HG02610 (cell line): ENCODE measurements at regions not wholly inside any gene's neighbourhood (a gene's known extent, or its start where the extent isn't known, plus 50 kb on each side); places are given as distances from the start of the nearest gene placed in this dataset.
A peak's percentile ranks its signal among the peaks of the same experiment; 100 is the strongest.
"Not testable (repeated sequence)": the region's sequence is repeated elsewhere in the genome, so short reads cannot be mapped to it uniquely, and the experiment has no call there.

Experiments
- ATAC-seq: cut with Tn5 transposase; IDR thresholded peaks from one replicate; pipeline ENCODE4 v1.9.1; 2021; ENCODE audit warnings: mild to moderate bottlenecking, moderate library complexity; ENCODE audit not compliant: unreplicated experiment

- peak; percentile 91 for ATAC-seq
Measured at GRCh38 chr17:30731210-30732132, 93.0 kb downstream of the CRLF3 start.

GRCh38 chr17:30730837-30731209 is 93.7 kb downstream of the CRLF3 start:
- ATAC-seq, result not testable (repeated sequence)

GRCh38 chr17:30730171-30730836 is 94.2 kb downstream of the CRLF3 start:
- ATAC-seq, result not testable (repeated sequence)

- ATAC-seq, result not testable (repeated sequence)
Measured at GRCh38 chr17:30729471-30730170, 94.9 kb downstream of the CRLF3 start.

- not testable (repeated sequence) for ATAC-seq
Measured at GRCh38 chr17:30727517-30727916, 97.0 kb downstream of the CRLF3 start.

GRCh38 chr17:30726734-30727133 is 97.8 kb downstream of the CRLF3 start:
- ATAC-seq, result not testable (repeated sequence)

GRCh38 chr17:30726310-30726709 is 98.2 kb downstream of the CRLF3 start:
- ATAC-seq, result not testable (repeated sequence)

GRCh38 chr17:30724034-30724650 is 100.3 kb downstream of the CRLF3 start:
- not testable (repeated sequence) for ATAC-seq

- ATAC-seq, result not testable (repeated sequence)
Measured at GRCh38 chr17:30722114-30722780, 102.2 kb downstream of the CRLF3 start.

- not testable (repeated sequence) for ATAC-seq
Measured at GRCh38 chr17:30720971-30721370, 103.5 kb downstream of the CRLF3 start.

GRCh38 chr17:30720013-30720471 is 104.5 kb downstream of the CRLF3 start:
- ATAC-seq, result no peak

- not testable (repeated sequence) for ATAC-seq
Measured at GRCh38 chr17:30719131-30719973, 105.1 kb downstream of the CRLF3 start.

GRCh38 chr17:30718691-30719090 is 105.8 kb downstream of the CRLF3 start:
- ATAC-seq, result not testable (repeated sequence)

GRCh38 chr17:30718099-30718447 is 106.4 kb downstream of the CRLF3 start:
- ATAC-seq, result not testable (repeated sequence)

GRCh38 chr17:30717291-30718098 is 107.0 kb downstream of the CRLF3 start:
- ATAC-seq, result no peak

GRCh38 chr17:30716461-30717290 is 107.8 kb downstream of the CRLF3 start:
- no peak for ATAC-seq

- peak; percentile 50 for ATAC-seq
Measured at GRCh38 chr17:30714825-30715622, 109.5 kb downstream of the CRLF3 start.
